Chondrocyte (in vitro differentiated cells): ENCODE measurements at regions not wholly inside any gene's neighbourhood (a gene's known extent, or its start where the extent isn't known, plus 50 kb on each side); places are given as distances from the start of the nearest gene placed in this dataset.
"Not testable (repeated sequence)": the region's sequence is repeated elsewhere in the genome, so short reads cannot be mapped to it uniquely, and the experiment has no call there.

ENCODE experiments used
- DNase-seq: peaks from one replicate; pipeline ENCODE4 v3.0.0; 2021; ENCODE audit warnings: mixed read lengths, low spot score
- H3K27ac Mint-ChIP-seq: one replicate; pipeline ENCODE4 v1.8.0; 2021; ENCODE audit warnings: mild to moderate bottlenecking, moderate library complexity, mixed read lengths; ENCODE audit not compliant: unreplicated experiment
- H3K27me3 Mint-ChIP-seq: 2 replicates; pipeline ENCODE4 v1.8.0; 2021; ENCODE audit warnings: low read depth, mixed read lengths
- H3K36me3 Mint-ChIP-seq: 2 replicates; pipeline ENCODE4 v1.8.0; 2021; ENCODE audit warnings: low read depth, mixed read lengths
- H3K4me1 Mint-ChIP-seq: 2 replicates; pipeline ENCODE4 v1.8.0; 2021; ENCODE audit warnings: low read depth, mild to moderate bottlenecking, mixed read lengths
- H3K4me3 Mint-ChIP-seq: one replicate; pipeline ENCODE4 v1.8.0; 2021; ENCODE audit warnings: mild to moderate bottlenecking, moderate library complexity, mixed read lengths; ENCODE audit not compliant: unreplicated experiment
- H3K9me3 Mint-ChIP-seq: 2 replicates; pipeline ENCODE4 v1.8.0; 2021; ENCODE audit warnings: low read depth, mixed read lengths
- CTCF ChIP-seq: fragments of 200-600 bp; sonication (generic); IDR thresholded peaks from 2 replicates; pipeline ENCODE4 v1.5.0; 2021; ENCODE audit warnings: antibody characterized with exemption, mild to moderate bottlenecking, moderate library complexity

GRCh38 chr11:69948256-69949141 is 129.3 kb upstream of the FGF3 start:
- DNase-seq: peak; percentile 75
- Mint-ChIP-seq H3K9me3 (no peaks in the 10 kb centered on the region), H3K36me3 (no peaks in the 10 kb centered on the region), H3K4me1 (peaks cover 18% of the 10 kb centered on the region), H3K27ac (peak overlapping the region; percentile 69), H3K27me3 (peaks cover 3% of the 10 kb centered on the region), H3K4me3 (no peak overlapping the region)
- peak; percentile 57 for TF ChIP-seq CTCF

GRCh38 chr11:69949327-69949726 is 128.8 kb upstream of the ANO1 start:
- Mint-ChIP-seq H3K27me3 (peaks cover 3% of the 10 kb centered on the region), H3K4me3 (no peak overlapping the region), H3K36me3 (no peaks in the 10 kb centered on the region), H3K27ac (no peak overlapping the region), H3K4me1 (peaks cover 18% of the 10 kb centered on the region), H3K9me3 (no peaks in the 10 kb centered on the region)
- DNase-seq: peak; percentile 56
- no peak for TF ChIP-seq CTCF

- Mint-ChIP-seq H3K36me3 (no peaks in the 10 kb centered on the region), H3K4me1 (peaks cover 18% of the 10 kb centered on the region), H3K9me3 (no peaks in the 10 kb centered on the region), H3K27me3 (peaks cover 3% of the 10 kb centered on the region), H3K27ac (no peak overlapping the region), H3K4me3 (no peak overlapping the region)
- peak; percentile 50 for DNase-seq
- TF ChIP-seq CTCF: peak; percentile 74
Observed at GRCh38 chr11:69950120-69950519, 128.0 kb upstream of the ANO1 start.

GRCh38 chr11:69950621-69951020 is 127.5 kb upstream of the ANO1 start:
- H3K4me3 Mint-ChIP-seq: no peak overlapping the region
- peaks cover 18% of the 10 kb centered on the region for H3K4me1 Mint-ChIP-seq
- peaks cover 3% of the 10 kb centered on the region for H3K27me3 Mint-ChIP-seq
- DNase-seq: peak; percentile 26
- no peak for TF ChIP-seq CTCF
- no peaks in the 10 kb centered on the region for H3K36me3 Mint-ChIP-seq
- H3K27ac Mint-ChIP-seq: no peak overlapping the region
- H3K9me3 Mint-ChIP-seq: no peaks in the 10 kb centered on the region

GRCh38 chr11:69951821-69952220 is 126.3 kb upstream of the ANO1 start:
- Mint-ChIP-seq H3K4me1 (peaks cover 28% of the 10 kb centered on the region), H3K36me3 (no peaks in the 10 kb centered on the region), H3K9me3 (no peaks in the 10 kb centered on the region), H3K4me3 (no peak overlapping the region), H3K27ac (no peak overlapping the region), H3K27me3 (peaks cover 3% of the 10 kb centered on the region)
- DNase-seq: peak; percentile 73
- no peak for TF ChIP-seq CTCF

- peaks cover 30% of the 10 kb centered on the region for H3K4me1 Mint-ChIP-seq
- not testable (repeated sequence) for H3K4me3 Mint-ChIP-seq, H3K27me3 Mint-ChIP-seq, H3K36me3 Mint-ChIP-seq, H3K9me3 Mint-ChIP-seq, H3K27ac Mint-ChIP-seq
- peak; percentile 39 for DNase-seq
Observed at GRCh38 chr11:69952229-69952975, 125.7 kb upstream of the ANO1 start.
